ENCODE measurements at regions not wholly inside any gene's neighbourhood (a gene's known extent, or its start where the extent isn't known, plus 50 kb on each side); places are given as distances from the start of the nearest gene placed in this dataset.

DNA sequence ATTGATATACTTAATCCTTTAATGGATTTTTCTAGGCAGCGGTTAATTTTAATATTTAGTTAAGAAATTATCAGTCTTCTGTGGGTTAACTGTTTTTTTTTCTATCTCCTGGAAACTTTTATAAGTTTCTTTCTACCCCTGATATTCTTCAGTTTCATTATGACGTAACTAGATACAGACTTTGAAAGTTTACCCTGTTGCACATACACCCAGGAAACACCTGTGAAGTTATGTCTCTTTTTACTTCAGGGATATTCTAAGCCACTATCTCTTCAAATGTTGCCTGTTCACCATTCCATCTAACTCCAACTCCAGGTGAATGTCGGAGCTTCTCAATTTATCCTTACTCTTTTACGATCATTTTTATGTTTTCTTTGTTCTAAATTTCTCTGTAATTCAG is 329.0 kb downstream of the ICE1 start:
- H3K36me3 ChIP-seq (ENCODE audit: control insufficient read depth in 2 of 4, insufficient read depth in 4 of 4, low read length in 3 of 4): no peaks in the 10 kb centered on the region; a peak in 1 of 8 replicates
- CTCF ChIA-PET (ENCODE audit: partially characterized antibody): interaction anchor here (0.7 kb wide), 1 partner anchor 124 kb away, joined by 3 read pairs; no protein-coding TSS in a partner anchor
- no peaks in the 10 kb centered on the region for H3K4me1 ChIP-seq (replicated peaks in 1 of 4; ENCODE audit: control insufficient read depth in 3 of 4, insufficient read depth in 4 of 4, low read length in 3 of 4)
- no peaks in the 10 kb centered on the region for H3K79me1 ChIP-seq (ENCODE audit: low read depth, low read length)
- H2AFZ ChIP-seq (ENCODE audit: low read length): peak overlapping the region; percentile 73; the same call in 1 of the 2 replicates
- no peaks in the 10 kb centered on the region for H4K20me1 ChIP-seq (replicated peaks in 1 of 2; ENCODE audit: control insufficient read depth in 1 of 2, insufficient read depth in 2 of 2, low read length in 2 of 2)
- H2AK5ac ChIP-seq (ENCODE audit: low read depth, low read length): no peak overlapping the region
- no peak overlapping the region for H3K4me2 ChIP-seq (ENCODE audit: insufficient read depth in 1 of 2, low read depth in 2 of 2, low read length in 2 of 2)
- POLR2A ChIA-PET (ENCODE audit: partially characterized antibody): no interaction called here
- no peak for DNase-seq (ENCODE audit: low read depth in 1 of 2, low spot score in 2 of 2)
- FAIRE-seq: no peak
- H3K4ac ChIP-seq (replicated peaks; ENCODE audit: insufficient read length, low read depth, low read length): no peak overlapping the region
- H3K14ac ChIP-seq (ENCODE audit: insufficient read length): no peak overlapping the region
- no peak overlapping the region for H4K8ac ChIP-seq (ENCODE audit: extremely low read depth, insufficient read depth, low read length)
- no peaks in the 10 kb centered on the region for H3K79me2 ChIP-seq (ENCODE audit: control insufficient read depth in 1 of 2, insufficient read depth in 2 of 2, low read length in 2 of 2)
- WGBS, 2 experiments (ENCODE audit: extremely low coverage in 1 of 2, insufficient coverage in 1 of 2, insufficient read length in 1 of 2, insufficient replicate concordance in 2 of 2, low coverage in 1 of 2, low lambda C conversion rate in 2 of 2, missing lambda C conversion rate in 1 of 2): 88% methylated on average over 4 of the region's 4 CpGs; no CpG with 5 or more reads in 1 of the 2 experiments
- no peak overlapping the region for H4K91ac ChIP-seq (replicated peaks; ENCODE audit: insufficient read length, low read length)
- no peak overlapping the region for H2BK5ac ChIP-seq (ENCODE audit: low read depth, low read length)
- no peak overlapping the region for H2BK12ac ChIP-seq (ENCODE audit: low read depth, low read length)
- H2BK120ac ChIP-seq (replicated peaks; ENCODE audit: low read depth, low read length): no peak overlapping the region
- no peaks in the 10 kb centered on the region for H3K27me3 ChIP-seq (replicated peaks in 1 of 4; ENCODE audit: control insufficient read depth in 3 of 4, extremely low read depth in 1 of 4, insufficient read depth in 3 of 4, low read length in 3 of 4)
- H3K23me2 ChIP-seq (ENCODE audit: low read depth, low read length): no peaks in the 10 kb centered on the region
- no peak overlapping the region for H3K27ac ChIP-seq (ENCODE audit: low read depth, low read length)
- H3K23ac ChIP-seq (ENCODE audit: insufficient read length): no peak overlapping the region
- no peak overlapping the region for H3K18ac ChIP-seq (ENCODE audit: extremely low read depth, low read length)
- H3K9ac ChIP-seq (replicated peaks in 1 of 4; ENCODE audit: extremely low read depth in 1 of 4, low read depth in 3 of 4, low read length in 3 of 4): no peak overlapping the region
- no peak overlapping the region for H2BK20ac ChIP-seq (ENCODE audit: low read length)
- no peaks in the 10 kb centered on the region for H3K9me3 ChIP-seq (ENCODE audit: insufficient read depth in 2 of 2, low read depth in 1 of 2, low read length in 1 of 2)
- H3K4me3 ChIP-seq (ENCODE audit: extremely low read depth in 1 of 4, insufficient read depth in 2 of 4, low read depth in 3 of 4, low read length in 4 of 4): no peak overlapping the region
- no peak overlapping the region for H2BK15ac ChIP-seq (ENCODE audit: low read length)
- no peak overlapping the region for H3K56ac ChIP-seq (replicated peaks; ENCODE audit: insufficient read length, low read depth, low read length)
- H4K5ac ChIP-seq (ENCODE audit: insufficient read length, low read depth, low read length): no peak overlapping the region
- TF ChIP-seq CTCF (IDR thresholded peaks at IDR 0.05; ENCODE audit: control extremely low read depth in 1 of 3, insufficient read depth in 1 of 3, low read depth in 1 of 3, low read length in 3 of 3) (no peak), GTF2F1 (IDR thresholded peaks at IDR 0.05; ENCODE audit: borderline replicate concordance, low read depth, low read length) (no peak), CHD2 (IDR thresholded peaks at IDR 0.05; ENCODE audit: low read length) (no peak), USF2 (IDR thresholded peaks at IDR 0.05; ENCODE audit: low read length) (no peak), SUZ12 (IDR thresholded peaks at IDR 0.05; ENCODE audit: low read length) (no peak), HDAC2 (IDR thresholded peaks at IDR 0.05; ENCODE audit: borderline replicate concordance in 1 of 2, low read depth in 2 of 2, low read length in 2 of 2) (no peak), SP2 (IDR thresholded peaks at IDR 0.05; ENCODE audit: low read length) (no peak), RBBP5 (IDR thresholded peaks at IDR 0.05; ENCODE audit: borderline replicate concordance, low read depth, low read length) (no peak), POLR2A (IDR thresholded peaks at IDR 0.05; ENCODE audit: control extremely low read depth in 1 of 2, low read depth in 2 of 2, low read length in 2 of 2) (no peak), KDM1A (IDR thresholded peaks at IDR 0.05; ENCODE audit: borderline replicate concordance, low read length) (no peak), ZNF274 (IDR thresholded peaks at IDR 0.05; ENCODE audit: borderline replicate concordance, extremely low read depth, low read length) (no peak)

All from H1 (cell line).